GM18909 (cell line): ENCODE measurements at regions not wholly inside any gene's neighbourhood (a gene's known extent, or its start where the extent isn't known, plus 50 kb on each side); places are given as distances from the start of the nearest gene placed in this dataset.
"Not testable (repeated sequence)": the region's sequence is repeated elsewhere in the genome, so short reads cannot be mapped to it uniquely, and the experiment has no call there.

Source experiments
- ATAC-seq: cut with Tn5 transposase; IDR thresholded peaks from one replicate; pipeline ENCODE4 v1.9.1; 2021; ENCODE audit warnings: mild to moderate bottlenecking; ENCODE audit not compliant: unreplicated experiment, poor library complexity

- ATAC-seq, result no peak
Observed at GRCh38 chr18:11468617-11469016, 140.8 kb upstream of the SLC35G4 start.

- no peak for ATAC-seq
Observed at GRCh38 chr18:11468120-11468519, 141.3 kb upstream of the SLC35G4 start.

- no peak for ATAC-seq
Observed at GRCh38 chr18:11467611-11468010, 141.8 kb upstream of the SLC35G4 start.

GRCh38 chr18:11464129-11464528 is 145.3 kb upstream of the SLC35G4 start:
- no peak for ATAC-seq

GRCh38 chr18:11458447-11458846 is 150.9 kb upstream of the SLC35G4 start:
- ATAC-seq, result no peak

- ATAC-seq, result not testable (repeated sequence)
Observed at GRCh38 chr18:11457853-11458252, 151.5 kb upstream of the SLC35G4 start.

GRCh38 chr18:11454040-11454439 is 155.4 kb upstream of the SLC35G4 start:
- no peak for ATAC-seq

GRCh38 chr18:11444169-11444568 is 165.2 kb upstream of the SLC35G4 start:
- ATAC-seq, result not testable (repeated sequence)

- no peak for ATAC-seq
Observed at GRCh38 chr18:11437046-11437445, 172.3 kb upstream of the SLC35G4 start.

- no peak for ATAC-seq
Observed at GRCh38 chr18:11432360-11432811, 177.0 kb upstream of the SLC35G4 start.

GRCh38 chr18:11429876-11430275 is 179.5 kb upstream of the SLC35G4 start:
- ATAC-seq, result no peak

GRCh38 chr18:11425211-11425610 is 184.2 kb upstream of the SLC35G4 start:
- no peak for ATAC-seq

GRCh38 chr18:11419338-11419737 is 190.1 kb upstream of the SLC35G4 start:
- no peak for ATAC-seq

- ATAC-seq, result no peak
Observed at GRCh38 chr18:11412811-11413210, 196.6 kb upstream of the SLC35G4 start.

GRCh38 chr18:11411048-11411447 is 198.3 kb upstream of the SLC35G4 start:
- no peak for ATAC-seq

GRCh38 chr18:11408555-11409065 is 200.8 kb upstream of the SLC35G4 start:
- ATAC-seq, result no peak

GRCh38 chr18:11407940-11408339 is 201.5 kb upstream of the SLC35G4 start:
- no peak for ATAC-seq

- ATAC-seq, result no peak
Observed at GRCh38 chr18:11405804-11406203, 203.6 kb upstream of the SLC35G4 start.

- ATAC-seq, result no peak
Observed at GRCh38 chr18:11400703-11401102, 208.7 kb upstream of the SLC35G4 start.

- no peak for ATAC-seq
Observed at GRCh38 chr18:11398625-11399024, 210.8 kb upstream of the SLC35G4 start.

- no peak for ATAC-seq
Observed at GRCh38 chr18:11392980-11393885, 216.2 kb upstream of the SLC35G4 start.

- ATAC-seq, result no peak
Observed at GRCh38 chr18:11392292-11392691, 217.1 kb upstream of the SLC35G4 start.
